ENCODE measurements at regions not wholly inside any gene's neighbourhood (a gene's known extent, or its start where the extent isn't known, plus 50 kb on each side); places are given as distances from the start of the nearest gene placed in this dataset.
A peak's percentile ranks its signal among the peaks of the same experiment; 100 is the strongest.

GRCh38 chr3:102194001-102194400, 240.8 kb upstream of the ZPLD1 start:
- DNase-seq, result no peak

DNA sequence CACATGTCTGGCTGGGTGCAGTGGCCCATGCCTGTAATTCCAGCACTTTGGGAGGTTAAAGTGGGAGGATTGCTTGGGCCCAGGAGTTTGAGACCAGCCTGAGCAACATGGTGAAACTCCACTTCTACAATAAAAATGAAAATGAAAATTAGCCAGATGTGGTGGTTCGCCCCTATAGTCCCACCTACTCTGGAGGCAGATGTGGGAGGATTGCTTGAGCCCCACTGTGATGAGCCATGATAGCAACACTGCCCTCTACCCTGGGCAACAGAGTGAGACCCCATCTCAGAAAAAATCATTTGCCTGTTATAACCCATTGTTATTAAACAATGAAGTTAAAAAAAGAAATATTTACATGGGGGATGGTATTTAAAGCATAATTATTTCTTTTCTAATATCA, 240.1 kb upstream of the ZPLD1 start:
- DNase-seq, result no peak

DNA sequence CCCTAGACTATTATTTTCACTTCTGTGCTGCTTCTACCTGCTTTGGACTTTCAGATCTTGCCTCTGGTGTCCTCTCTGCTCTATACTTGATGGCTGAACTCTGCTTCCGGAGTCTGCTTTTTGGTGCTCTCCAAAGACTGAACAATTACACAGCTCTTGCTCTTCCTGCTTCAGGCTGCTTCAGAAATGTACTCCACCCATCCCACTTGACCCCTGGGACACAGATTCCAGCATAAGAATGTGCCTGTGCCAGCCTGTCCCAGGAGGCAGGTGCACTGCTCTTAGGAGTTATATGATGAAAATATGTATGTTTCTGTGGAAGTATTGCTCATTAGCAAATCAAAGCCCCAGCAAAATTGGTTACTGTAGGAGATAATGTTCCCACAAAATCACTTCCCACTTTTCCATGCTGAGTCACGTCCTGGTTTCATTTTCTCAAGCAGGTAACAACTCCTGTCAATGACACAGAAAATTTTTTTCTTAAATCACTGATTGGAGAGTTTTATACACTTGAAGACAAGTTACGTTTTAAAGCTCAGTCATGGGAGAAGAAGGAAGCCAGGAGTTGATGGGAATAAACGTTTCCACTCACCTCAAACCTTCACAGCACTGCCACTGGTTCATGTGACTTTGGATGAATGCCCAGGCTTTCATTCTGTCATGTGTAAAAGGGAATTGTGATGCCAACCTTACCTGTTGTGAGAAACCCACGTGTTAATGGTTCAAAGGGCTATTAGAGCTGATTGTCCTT, 239.4 kb upstream of the ZPLD1 start:
- no peak for DNase-seq

DNA sequence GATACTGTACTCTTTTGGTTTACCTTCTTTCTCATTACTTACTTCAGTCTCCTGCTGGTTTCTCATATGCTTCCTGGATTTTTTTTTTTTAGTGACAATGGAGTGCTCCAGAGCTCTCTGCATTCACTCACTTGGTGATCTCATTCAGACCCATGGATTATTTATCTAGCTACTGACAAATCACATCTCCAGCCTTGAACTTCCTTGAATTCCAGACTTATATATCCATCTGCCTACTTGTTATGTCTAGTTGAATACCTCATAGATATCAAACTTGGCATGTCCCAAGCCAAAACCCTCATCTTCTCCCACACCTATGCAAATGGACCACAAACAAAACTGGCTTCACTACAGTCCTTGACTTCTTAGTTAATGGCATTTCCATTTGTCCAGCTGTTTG, 234.7 kb upstream of the ZPLD1 start:
- DNase-seq, result no peak

GRCh38 chr3:102200560-102200959, 234.3 kb upstream of the ZPLD1 start:
- no peak for DNase-seq

GRCh38 chr3:102205647-102206046, 229.2 kb upstream of the ZPLD1 start:
- peak; percentile 89 for DNase-seq

- peak; percentile 6 for DNase-seq
Observed at GRCh38 chr3:102206511-102207031, 228.2 kb upstream of the ZPLD1 start.

DNA sequence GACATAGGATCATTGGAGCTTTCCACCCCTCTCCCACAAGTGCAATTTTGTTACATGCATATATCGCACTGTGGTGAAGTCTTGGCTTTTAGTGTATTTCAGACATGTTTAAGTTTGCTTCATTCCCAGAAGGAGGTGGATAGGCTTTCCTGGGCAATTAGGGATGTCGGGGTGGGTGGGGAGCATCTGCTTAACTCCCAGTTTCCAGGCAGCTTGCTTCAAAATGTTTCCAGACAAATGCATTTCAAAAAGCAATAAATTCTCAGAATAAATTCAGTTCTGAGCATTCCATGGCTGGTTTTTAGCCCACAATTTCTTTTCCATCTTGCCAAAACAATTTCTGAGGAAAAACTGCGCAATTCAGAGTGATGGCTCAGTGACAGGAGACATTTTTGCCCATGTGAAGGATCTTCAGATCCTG, 227.7 kb upstream of the ZPLD1 start:
- DNase-seq, result no peak

DNA sequence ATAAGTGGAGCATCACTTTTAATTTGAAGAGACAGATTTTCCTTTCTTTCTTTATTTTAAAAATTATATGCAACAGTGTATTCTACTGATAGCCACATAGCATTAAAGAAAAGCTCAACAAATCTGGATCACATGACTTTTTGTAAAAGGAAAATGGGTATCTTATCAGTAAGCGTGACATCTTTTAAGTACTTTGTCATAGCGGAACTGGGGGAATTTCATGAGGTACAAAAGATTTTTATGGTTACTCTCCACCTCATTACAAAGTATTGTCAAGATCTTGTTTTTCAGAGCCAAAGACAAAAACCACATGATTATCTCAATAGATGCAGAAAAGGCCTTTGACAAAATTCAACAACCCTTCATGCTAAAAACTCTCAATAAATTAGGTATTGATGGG, 219.6 kb upstream of the ZPLD1 start:
- no peak for DNase-seq

DNA sequence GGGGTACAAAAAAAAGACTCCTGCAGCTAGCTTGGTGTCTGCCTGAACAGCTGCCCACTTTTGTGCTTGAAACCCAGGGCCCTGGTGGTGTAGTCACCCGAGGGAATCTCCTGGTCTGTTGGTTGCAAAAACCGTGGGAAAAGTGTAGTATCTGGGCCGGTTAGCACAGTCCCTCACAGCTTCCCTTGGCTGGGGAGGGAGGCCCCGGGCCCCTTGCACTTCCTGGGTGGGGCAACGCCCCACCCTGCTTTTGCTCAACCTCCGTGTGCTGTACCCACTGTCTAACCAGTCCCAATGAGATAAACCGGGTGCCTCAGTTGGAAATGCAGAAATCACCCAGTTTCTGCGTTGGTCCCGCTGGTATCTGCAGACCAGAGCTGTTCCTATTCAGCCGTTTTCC, 211.7 kb upstream of the ZPLD1 start:
- DNase-seq, result no peak

DNA sequence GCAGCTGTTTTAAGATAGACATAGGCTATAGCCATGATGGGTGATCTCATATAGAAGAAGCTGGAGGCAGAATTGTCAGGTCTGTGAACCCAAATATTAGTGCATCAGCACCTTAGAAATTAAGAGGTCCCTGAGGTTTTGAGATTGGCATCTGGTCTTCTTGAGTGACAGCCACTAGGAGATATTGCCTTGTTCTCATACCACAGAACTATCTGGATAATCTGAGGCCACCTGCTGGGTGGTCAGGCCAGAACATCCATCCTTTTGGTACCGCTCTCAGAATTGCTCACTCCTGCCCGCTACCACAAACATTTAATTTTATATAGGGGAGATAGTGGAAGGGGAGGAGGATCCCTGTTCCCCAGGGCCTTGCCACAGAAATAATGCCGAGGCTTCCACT, 210.6 kb upstream of the ZPLD1 start:
- DNase-seq, result peak; percentile 17

DNA sequence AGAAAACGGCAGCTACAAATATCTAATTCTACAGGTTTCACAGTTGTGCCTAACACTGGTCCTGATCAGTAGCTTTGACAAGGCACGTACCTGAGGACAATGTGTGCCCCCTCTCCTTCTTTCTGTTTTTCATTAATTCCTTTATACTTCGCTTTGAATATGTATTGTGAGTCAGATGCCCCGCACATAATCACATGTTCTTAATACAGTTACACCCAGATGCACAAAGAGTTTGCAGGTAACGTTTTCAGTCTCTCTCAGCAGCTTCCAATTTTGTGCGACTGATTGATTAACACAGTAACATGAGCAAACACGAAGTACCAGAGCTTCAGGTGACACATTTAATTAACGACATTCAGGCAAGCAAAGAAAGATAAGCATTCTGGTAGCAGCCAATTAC, 209.8 kb upstream of the ZPLD1 start:
- no peak for DNase-seq

DNA sequence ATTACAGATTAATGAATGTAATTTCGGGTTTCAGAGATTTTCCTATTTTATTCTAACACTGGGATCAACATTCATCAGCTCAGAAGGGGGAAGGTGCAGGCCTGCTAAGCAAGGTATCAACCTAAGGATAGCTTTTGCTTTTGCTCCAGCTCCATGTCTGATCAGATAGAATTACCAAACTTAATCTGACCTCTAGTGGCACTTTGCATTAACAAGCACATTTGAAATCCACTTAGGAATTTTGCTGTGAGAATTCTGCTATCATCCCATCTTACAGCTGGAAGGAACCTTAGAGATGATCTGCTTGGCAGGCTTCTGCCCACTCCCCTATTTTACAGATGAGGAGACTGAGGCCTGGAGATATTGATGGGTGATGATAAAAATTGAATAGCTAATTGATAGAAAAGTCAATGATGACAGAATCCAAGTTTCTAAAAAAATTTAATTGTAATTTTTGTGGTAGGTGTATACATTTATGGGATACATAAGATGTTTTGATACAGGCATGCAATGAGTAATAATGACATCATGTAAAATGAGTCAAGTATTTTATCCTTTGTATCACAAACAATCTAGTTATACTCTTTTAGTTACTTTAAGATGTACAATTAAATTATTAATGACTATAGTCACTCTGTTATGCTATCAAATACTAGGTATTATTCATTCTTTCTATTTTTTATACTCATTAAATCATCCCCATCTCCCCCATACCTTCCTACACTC, 209.2 kb upstream of the ZPLD1 start:
- DNase-seq, result peak; percentile 27

GRCh38 chr3:102226463-102226862, 208.4 kb upstream of the ZPLD1 start:
- no peak for DNase-seq

DNA sequence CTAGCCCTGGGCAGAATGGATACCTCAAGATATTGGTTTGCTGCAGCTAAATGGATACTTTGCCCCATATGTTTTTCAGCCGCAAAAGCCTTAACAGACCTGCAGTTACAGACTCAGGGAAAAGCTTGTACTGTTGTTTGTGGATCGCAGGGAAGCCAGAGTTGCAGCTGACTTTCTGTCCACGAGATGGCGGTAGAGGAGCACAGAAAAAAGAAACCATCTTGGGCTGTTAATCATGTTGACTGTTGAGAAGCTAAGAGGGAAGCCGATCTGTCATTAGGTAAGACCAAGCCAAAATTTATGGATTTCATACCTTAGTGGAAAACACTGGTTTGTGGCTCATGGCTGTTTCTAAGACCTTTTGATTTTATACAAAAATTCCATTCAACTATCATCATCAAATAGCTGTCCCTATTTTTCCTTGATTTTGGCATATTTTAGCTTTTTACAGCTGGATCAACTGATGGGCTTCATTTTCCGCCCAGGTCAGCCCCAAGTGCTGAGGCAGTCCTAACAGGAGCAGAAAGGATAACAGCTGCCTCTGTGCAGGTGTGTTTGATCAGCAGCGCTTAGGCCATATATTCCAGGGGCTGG, 205.7 kb upstream of the ZPLD1 start:
- DNase-seq, result peak; percentile 75

GRCh38 chr3:102230057-102230456, 204.8 kb upstream of the ZPLD1 start:
- peak; percentile 65 for DNase-seq

DNA sequence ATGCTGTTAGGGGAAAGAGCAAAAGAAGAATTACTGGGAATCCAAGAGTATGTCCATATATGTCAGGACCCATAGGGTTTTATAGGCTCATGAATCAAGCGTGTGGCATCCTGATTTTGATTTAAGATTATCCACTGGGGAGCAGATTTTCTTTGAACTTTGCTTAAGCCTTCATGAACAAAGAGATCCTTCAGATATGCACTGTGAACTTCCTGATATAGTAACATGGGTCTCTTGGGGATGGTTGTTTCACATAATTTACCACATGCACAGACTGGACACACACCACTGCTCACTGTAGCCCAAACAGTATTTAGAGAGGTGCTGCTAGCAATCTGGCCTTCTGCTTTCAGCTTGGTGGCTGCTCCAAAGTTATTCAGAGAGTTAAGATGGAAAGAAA, 200.9 kb upstream of the ZPLD1 start:
- no peak for DNase-seq

GRCh38 chr3:102235679-102236078, 199.1 kb upstream of the ZPLD1 start:
- no peak for DNase-seq

DNA sequence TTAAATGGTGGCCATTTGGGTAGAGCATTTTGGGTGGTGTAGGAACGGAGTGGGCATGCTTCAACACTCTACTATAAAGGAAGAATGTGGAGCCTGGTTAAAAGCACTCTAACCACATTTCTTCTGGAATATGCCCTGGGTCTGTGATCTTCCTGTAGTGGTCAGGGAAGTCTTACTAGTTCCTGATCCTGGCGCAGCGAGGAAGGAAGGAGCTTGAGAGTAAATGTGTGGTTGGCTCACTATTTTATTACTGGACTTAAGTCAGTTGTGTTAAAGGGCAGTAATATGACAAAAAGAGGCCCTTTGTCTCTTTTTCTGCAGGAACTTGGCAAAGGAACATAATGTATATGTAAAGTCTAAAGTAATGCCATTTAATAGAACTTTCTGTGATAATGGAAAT, 197.6 kb upstream of the ZPLD1 start:
- DNase-seq, result no peak

- DNase-seq, result no peak
Observed at GRCh38 chr3:102237838-102238237, 197.0 kb upstream of the ZPLD1 start.

- no peak for DNase-seq
Observed at GRCh38 chr3:102238362-102238761, 196.5 kb upstream of the ZPLD1 start.

DNA sequence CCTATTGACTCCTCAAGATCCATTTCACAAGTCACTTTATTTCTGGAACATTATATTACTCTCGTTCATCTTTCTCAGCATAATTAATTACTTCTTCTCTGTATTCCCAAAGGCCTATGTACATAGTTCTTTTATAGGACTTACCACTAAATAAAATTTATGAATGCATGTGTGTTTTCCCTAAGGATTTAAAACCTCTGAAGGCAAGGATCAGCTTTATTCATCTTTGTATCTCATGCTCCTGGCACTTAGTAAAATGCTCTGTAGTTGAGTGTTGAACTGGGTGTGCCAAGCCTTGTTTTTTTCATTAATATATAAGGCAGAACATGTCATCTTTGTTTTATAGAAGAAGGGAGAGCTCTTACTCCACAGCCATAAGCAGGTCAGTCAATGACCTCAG, 194.1 kb upstream of the ZPLD1 start:
- DNase-seq, result no peak

GRCh38 chr3:102248981-102249705, 185.7 kb upstream of the ZPLD1 start:
- no peak for DNase-seq

All from MV-4-11 (cell line).